ENCODE measurements at regions not wholly inside any gene's neighbourhood (a gene's known extent, or its start where the extent isn't known, plus 50 kb on each side); places are given as distances from the start of the nearest gene placed in this dataset.

- Histone ChIP-seq H3K9me3 (replicated peaks in 1 of 11) (peaks cover 7 to 12% (median 10%) of the 10 kb centered on the region in 11 experiments), H3K4me3 (no peak overlapping the region), H3K27me3 (no peaks in the 10 kb centered on the region), H3K36me3 (no peaks in the 10 kb centered on the region), H3K9ac (no peak overlapping the region), H4K20me1 (no peaks in the 10 kb centered on the region), H3K4me1 (peaks cover 0 to 11% (median 0%) of the 10 kb centered on the region in 10 experiments; a peak in 2 of 20 replicates), H3K27ac (no peak overlapping the region), H3K4me2 (no peak overlapping the region)
- TF ChIP-seq Cebpa-rat (IDR thresholded peaks at IDR 0.05): no peak
Measured at GRCh38 chr14:97318380-97318779, 521.2 kb downstream of the VRK1 start.

- TF ChIP-seq Cebpa-rat (IDR thresholded peaks at IDR 0.05): no peak
Measured at GRCh38 chr14:97319691-97320090, 522.5 kb downstream of the VRK1 start.

GRCh38 chr14:97328743-97329142, 531.6 kb downstream of the VRK1 start:
- no peak overlapping the region for H3K4me2 ChIP-seq
- H3K27ac ChIP-seq: no peak overlapping the region
- H3K27me3 ChIP-seq: no peaks in the 10 kb centered on the region
- H3K4me1 ChIP-seq: peaks cover 0 to 16% (median 13%) of the 10 kb centered on the region in 10 experiments; a peak in 16 of 20 replicates
- no peaks in the 10 kb centered on the region for H3K36me3 ChIP-seq
- peaks cover 0 to 5% (median 0%) of the 10 kb centered on the region in 11 experiments; a peak in 5 of 22 replicates for H3K9me3 ChIP-seq (replicated peaks in 1 of 11)
- H4K20me1 ChIP-seq: no peaks in the 10 kb centered on the region
- no peak for TF ChIP-seq Cebpa-rat (IDR thresholded peaks at IDR 0.05)
- no peak overlapping the region for H3K4me3 ChIP-seq
- H3K9ac ChIP-seq: no peak overlapping the region

More at GRCh38 chr14:97319691-97320090, 522.5 kb downstream of the VRK1 start:
- no peaks in the 10 kb centered on the region for H3K36me3 ChIP-seq
- H3K27ac ChIP-seq: no peak overlapping the region
- peaks cover 0 to 8% (median 0%) of the 10 kb centered on the region in 11 experiments; a peak in 5 of 22 replicates for H3K9me3 ChIP-seq (replicated peaks in 1 of 11)
- no peaks in the 10 kb centered on the region for H3K27me3 ChIP-seq
- peaks cover 0 to 11% (median 0%) of the 10 kb centered on the region in 10 experiments; a peak in 2 of 20 replicates for H3K4me1 ChIP-seq
- no peaks in the 10 kb centered on the region for H4K20me1 ChIP-seq
- no peak overlapping the region for H3K4me3 ChIP-seq
- no peak overlapping the region for H3K9ac ChIP-seq
- 0 out of 22 replicates have a peak overlapping the region, but pooled peaks of 1 of the 11 experiments have one; percentile 11 for H3K4me2 ChIP-seq

DNA sequence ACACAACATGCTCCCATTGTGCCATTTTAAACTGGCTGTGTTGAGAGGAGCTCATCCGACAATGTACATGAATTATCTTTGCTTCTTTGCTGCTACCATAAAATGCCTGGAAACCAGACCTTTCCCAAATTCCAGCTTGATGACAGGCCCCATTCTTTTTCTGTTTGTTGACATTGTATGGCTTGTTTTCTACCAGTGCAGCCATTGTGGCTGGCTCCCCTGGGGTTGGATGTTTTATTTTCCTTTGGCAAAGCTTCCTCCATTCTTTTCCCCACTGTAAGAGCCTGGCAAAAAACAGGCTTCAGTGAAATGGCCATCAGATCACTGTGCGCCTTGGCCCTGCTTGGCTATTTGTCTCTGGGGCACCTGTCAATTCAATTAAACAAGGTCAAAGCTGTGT, 532.5 kb downstream of the VRK1 start:
- H3K4me2 ChIP-seq: no peak overlapping the region
- H3K27me3 ChIP-seq: no peaks in the 10 kb centered on the region
- H3K9ac ChIP-seq: no peak overlapping the region
- no peak overlapping the region for H3K27ac ChIP-seq
- no peaks in the 10 kb centered on the region for H4K20me1 ChIP-seq
- H3K9me3 ChIP-seq (replicated peaks in 1 of 11): peaks cover 0 to 3% (median 0%) of the 10 kb centered on the region in 11 experiments; a peak in 1 of 22 replicates
- no peak for TF ChIP-seq Cebpa-rat (IDR thresholded peaks at IDR 0.05)
- no peak overlapping the region for H3K4me3 ChIP-seq
- no peaks in the 10 kb centered on the region for H3K36me3 ChIP-seq
- H3K4me1 ChIP-seq: peaks cover 0 to 16% (median 13%) of the 10 kb centered on the region in 10 experiments; a peak in 16 of 20 replicates

- Histone ChIP-seq H3K4me1 (peaks cover 0 to 16% (median 13%) of the 10 kb centered on the region in 10 experiments; a peak in 16 of 20 replicates), H3K9ac (no peak overlapping the region), H3K27me3 (no peaks in the 10 kb centered on the region), H3K4me2 (peak overlapping the region in 5 of 11 experiments; percentile 38 to 64 (median 51); a peak in 7 of 22 replicates), H3K27ac (no peak overlapping the region), H3K4me3 (no peak overlapping the region), H4K20me1 (no peaks in the 10 kb centered on the region), H3K36me3 (no peaks in the 10 kb centered on the region), H3K9me3 (replicated peaks in 1 of 11) (no peaks in the 10 kb centered on the region)
- no peak for TF ChIP-seq Cebpa-rat (IDR thresholded peaks at IDR 0.05)
Measured at GRCh38 chr14:97331058-97331457, 533.9 kb downstream of the VRK1 start.

DNA sequence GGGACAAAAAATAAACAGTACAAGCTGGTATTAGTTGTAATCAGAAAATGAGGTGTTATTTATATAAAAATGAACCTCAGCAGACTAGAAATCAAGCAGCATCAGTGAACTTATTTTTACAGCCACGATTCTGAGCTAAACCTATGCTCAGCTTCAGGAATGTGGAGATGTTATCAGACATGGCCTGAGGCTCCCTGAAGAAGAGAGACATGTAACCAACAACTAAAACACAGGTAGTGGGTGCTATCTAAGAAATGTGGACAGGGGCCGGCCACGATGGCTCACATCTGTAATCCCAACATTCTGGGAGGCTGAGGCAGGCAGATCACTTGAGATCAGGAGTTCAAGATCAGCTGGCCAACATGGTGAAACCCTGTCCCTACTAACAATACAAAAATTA, 534.3 kb downstream of the VRK1 start:
- H3K4me2 ChIP-seq: peak overlapping the region; percentile 5 to 64 (median 47); a peak in 17 of 22 replicates
- H3K4me3 ChIP-seq: no peak overlapping the region
- no peaks in the 10 kb centered on the region for H3K36me3 ChIP-seq
- H3K9me3 ChIP-seq (replicated peaks in 1 of 11): no peaks in the 10 kb centered on the region
- H3K4me1 ChIP-seq: peaks cover 0 to 16% (median 13%) of the 10 kb centered on the region in 10 experiments; a peak in 16 of 20 replicates
- no peaks in the 10 kb centered on the region for H3K27me3 ChIP-seq
- H4K20me1 ChIP-seq: no peaks in the 10 kb centered on the region
- no peak overlapping the region for H3K9ac ChIP-seq
- peak overlapping the region in 1 of 11 experiments; percentile 22; a peak in 1 of 22 replicates for H3K27ac ChIP-seq
- TF ChIP-seq Cebpa-rat (IDR thresholded peaks at IDR 0.05): no peak

DNA sequence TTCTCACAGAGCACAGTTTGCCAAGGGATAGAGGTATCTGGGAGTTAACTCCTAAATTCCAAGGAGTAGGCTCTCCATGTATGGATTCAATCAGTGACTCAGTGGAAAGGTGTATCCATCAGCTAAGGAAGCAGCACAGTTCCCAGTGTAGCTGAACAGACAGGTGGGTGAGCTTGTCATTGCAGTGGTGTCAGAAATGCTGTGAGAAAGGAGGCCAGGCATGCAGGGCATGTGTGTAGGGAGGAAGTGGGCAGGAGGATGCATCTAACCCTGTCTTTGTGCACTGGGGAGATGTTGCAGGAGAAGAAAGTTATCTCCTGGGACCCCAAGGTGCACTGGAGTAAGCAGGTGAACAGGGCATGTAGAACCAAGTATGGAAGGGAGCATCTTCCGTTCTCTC, 539.0 kb downstream of the VRK1 start:
- no peak for TF ChIP-seq Cebpa-rat (IDR thresholded peaks at IDR 0.05)
- H3K4me2 ChIP-seq: no peak overlapping the region
- H3K4me3 ChIP-seq: no peak overlapping the region
- H3K4me1 ChIP-seq: peaks cover 0 to 14% (median 12%) of the 10 kb centered on the region in 10 experiments; a peak in 16 of 20 replicates
- H3K9ac ChIP-seq: no peak overlapping the region
- no peaks in the 10 kb centered on the region for H3K36me3 ChIP-seq
- no peaks in the 10 kb centered on the region for H3K27me3 ChIP-seq
- H3K9me3 ChIP-seq (replicated peaks in 1 of 11): peaks cover 11 to 19% (median 16%) of the 10 kb centered on the region in 11 experiments; a peak in 21 of 22 replicates
- no peak overlapping the region for H3K27ac ChIP-seq
- no peaks in the 10 kb centered on the region for H4K20me1 ChIP-seq

- Histone ChIP-seq H3K36me3 (no peaks in the 10 kb centered on the region), H3K9ac (no peak overlapping the region), H3K4me3 (no peak overlapping the region), H3K27me3 (no peaks in the 10 kb centered on the region), H3K4me2 (no peak overlapping the region), H3K9me3 (replicated peaks in 1 of 11) (peaks cover 11 to 19% (median 16%) of the 10 kb centered on the region in 11 experiments; a peak in 21 of 22 replicates), H4K20me1 (no peaks in the 10 kb centered on the region), H3K27ac (no peak overlapping the region), H3K4me1 (peaks cover 0 to 9% (median 5%) of the 10 kb centered on the region in 10 experiments; a peak in 16 of 20 replicates)
- TF ChIP-seq Cebpa-rat (IDR thresholded peaks at IDR 0.05): no peak
Measured at GRCh38 chr14:97336816-97337215, 539.6 kb downstream of the VRK1 start.

GRCh38 chr14:97337267-97337666, 540.1 kb downstream of the VRK1 start:
- peaks cover 0 to 4% (median under 1%) of the 10 kb centered on the region in 10 experiments; a peak in 10 of 20 replicates for H3K4me1 ChIP-seq
- no peak overlapping the region for H3K9ac ChIP-seq
- H4K20me1 ChIP-seq: no peaks in the 10 kb centered on the region
- no peak overlapping the region for H3K4me2 ChIP-seq
- H3K4me3 ChIP-seq: no peak overlapping the region
- H3K9me3 ChIP-seq (replicated peaks in 1 of 11): peaks cover 11 to 19% (median 16%) of the 10 kb centered on the region in 11 experiments; a peak in 21 of 22 replicates
- TF ChIP-seq Cebpa-rat (IDR thresholded peaks at IDR 0.05): no peak
- no peak overlapping the region for H3K27ac ChIP-seq
- no peaks in the 10 kb centered on the region for H3K27me3 ChIP-seq
- H3K36me3 ChIP-seq: no peaks in the 10 kb centered on the region

GRCh38 chr14:97337670-97338069, 540.5 kb downstream of the VRK1 start:
- H3K27ac ChIP-seq: no peak overlapping the region
- H3K9ac ChIP-seq: no peak overlapping the region
- H3K4me1 ChIP-seq: 0 out of 20 replicates have a peak, but pooled peaks cover 0 to under 1% (median 0%) of the 10 kb centered on the region in 10 experiments
- H3K4me3 ChIP-seq: no peak overlapping the region
- H3K9me3 ChIP-seq (replicated peaks in 1 of 11): peaks cover 11 to 19% (median 16%) of the 10 kb centered on the region in 11 experiments; a peak in 21 of 22 replicates
- H3K4me2 ChIP-seq: no peak overlapping the region
- no peaks in the 10 kb centered on the region for H4K20me1 ChIP-seq
- TF ChIP-seq Cebpa-rat (IDR thresholded peaks at IDR 0.05): no peak
- no peaks in the 10 kb centered on the region for H3K27me3 ChIP-seq
- H3K36me3 ChIP-seq: no peaks in the 10 kb centered on the region

All from BLaER1 treated with 17β-estradiol and CSF1 and Interleukin-3, amounts not matched to agents 10 nM and 100 nM (cell line).